Liver (tissue), 3 donors: ENCODE measurements at regions not wholly inside any gene's neighbourhood (a gene's known extent, or its start where the extent isn't known, plus 50 kb on each side); places are given as distances from the start of the nearest gene placed in this dataset.

Experiments used
- GABPA ChIP-seq, 2 donors: IDR thresholded peaks in 1 of 2; conservative IDR thresholded peaks in 1 of 2; 2 replicates each; pipeline ENCODE4 v1.6.1; 2016; ENCODE audit warnings: antibody characterized with exemption in 2 of 2, mild to moderate bottlenecking in 1 of 2, moderate library complexity in 1 of 2
- NR2F2 ChIP-seq: IDR thresholded peaks from 2 replicates; pipeline ENCODE4 v1.6.1; 2016; ENCODE audit warnings: antibody characterized with exemption
- RAD21 ChIP-seq, 2 donors: IDR thresholded peaks; 2 replicates each; pipeline ENCODE4 v1.6.1; 2016; ENCODE audit warnings: antibody characterized with exemption in 2 of 2, mild to moderate bottlenecking in 2 of 2
- TAF1 ChIP-seq: conservative IDR thresholded peaks from 2 replicates; pipeline ENCODE4 v1.6.1; 2016; ENCODE audit warnings: antibody characterized with exemption, mild to moderate bottlenecking
- YY1 ChIP-seq: IDR thresholded peaks from 2 replicates; pipeline ENCODE4 v1.6.1; 2016; ENCODE audit warnings: antibody characterized with exemption, mild to moderate bottlenecking
- TF ChIP-seq, protein P1 (sequence below): fragments of 150-350 bp; IDR thresholded peaks from 2 replicates; pipeline ENCODE4 v1.5.1; 2017; ENCODE audit warnings: improper control_type of control experiment, low read depth, low read length; ENCODE audit not compliant: missing input control
- TF ChIP-seq, protein P2 (sequence below): IDR thresholded peaks from 2 replicates; pipeline ENCODE4 v1.6.1; 2016; ENCODE audit warnings: antibody characterized with exemption
- TF ChIP-seq, protein P3 (sequence below): IDR thresholded peaks from 2 replicates; pipeline ENCODE4 v1.6.1; 2016; ENCODE audit warnings: antibody characterized with exemption
- donor health status: healthy.
- donor health status: healthy.

DNA sequence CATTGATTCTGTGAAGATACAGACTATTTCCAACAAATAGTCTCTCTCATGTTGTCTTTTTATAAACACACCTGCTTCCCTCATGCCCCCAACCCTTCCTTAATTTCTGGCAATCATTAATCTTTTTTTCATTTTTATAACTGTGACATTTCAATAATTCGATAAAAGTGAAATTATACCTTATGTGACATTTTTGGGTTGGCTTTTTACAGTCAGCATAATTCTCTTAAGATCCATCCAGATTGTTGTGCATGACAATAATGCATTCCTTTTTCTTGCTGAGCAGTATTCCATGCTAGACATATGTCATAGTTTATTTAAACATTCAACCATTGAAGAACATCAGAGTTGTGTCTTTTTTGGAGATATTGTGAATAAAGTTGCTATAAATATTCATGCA lies 541.8 kb upstream of the VRK2 start:
- TF ChIP-seq YY1 (no peak), TAF1 (no peak), GABPA (IDR thresholded peaks at IDR 0.05 in 1 of 2, conservative IDR thresholded peaks at IDR 0.05 in 1 of 2) (no peak), RAD21 (IDR thresholded peaks at IDR 0.05) (no peak), NR2F2 (no peak)
- TF ChIP-seq, protein P1, sequence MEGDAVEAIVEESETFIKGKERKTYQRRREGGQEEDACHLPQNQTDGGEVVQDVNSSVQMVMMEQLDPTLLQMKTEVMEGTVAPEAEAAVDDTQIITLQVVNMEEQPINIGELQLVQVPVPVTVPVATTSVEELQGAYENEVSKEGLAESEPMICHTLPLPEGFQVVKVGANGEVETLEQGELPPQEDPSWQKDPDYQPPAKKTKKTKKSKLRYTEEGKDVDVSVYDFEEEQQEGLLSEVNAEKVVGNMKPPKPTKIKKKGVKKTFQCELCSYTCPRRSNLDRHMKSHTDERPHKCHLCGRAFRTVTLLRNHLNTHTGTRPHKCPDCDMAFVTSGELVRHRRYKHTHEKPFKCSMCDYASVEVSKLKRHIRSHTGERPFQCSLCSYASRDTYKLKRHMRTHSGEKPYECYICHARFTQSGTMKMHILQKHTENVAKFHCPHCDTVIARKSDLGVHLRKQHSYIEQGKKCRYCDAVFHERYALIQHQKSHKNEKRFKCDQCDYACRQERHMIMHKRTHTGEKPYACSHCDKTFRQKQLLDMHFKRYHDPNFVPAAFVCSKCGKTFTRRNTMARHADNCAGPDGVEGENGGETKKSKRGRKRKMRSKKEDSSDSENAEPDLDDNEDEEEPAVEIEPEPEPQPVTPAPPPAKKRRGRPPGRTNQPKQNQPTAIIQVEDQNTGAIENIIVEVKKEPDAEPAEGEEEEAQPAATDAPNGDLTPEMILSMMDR: no peak
- TF ChIP-seq, protein P2, sequence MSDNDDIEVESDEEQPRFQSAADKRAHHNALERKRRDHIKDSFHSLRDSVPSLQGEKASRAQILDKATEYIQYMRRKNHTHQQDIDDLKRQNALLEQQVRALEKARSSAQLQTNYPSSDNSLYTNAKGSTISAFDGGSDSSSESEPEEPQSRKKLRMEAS: no peak
- TF ChIP-seq, protein P3, sequence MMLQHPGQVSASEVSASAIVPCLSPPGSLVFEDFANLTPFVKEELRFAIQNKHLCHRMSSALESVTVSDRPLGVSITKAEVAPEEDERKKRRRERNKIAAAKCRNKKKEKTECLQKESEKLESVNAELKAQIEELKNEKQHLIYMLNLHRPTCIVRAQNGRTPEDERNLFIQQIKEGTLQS: no peak
